Body of pancreas (tissue), 4 donors: ENCODE measurements at regions not wholly inside any gene's neighbourhood (a gene's known extent, or its start where the extent isn't known, plus 50 kb on each side); places are given as distances from the start of the nearest gene placed in this dataset.

ENCODE experiments used
- ATAC-seq: fragments of 150-250 bp; one replicate; pipeline ENCODE4 v1.9.1; 2016
- DNase-seq, 4 donors: peaks; one replicate each; pipeline ENCODE4 v3.0.0-alpha.2; 2019
- H3K27ac ChIP-seq, 4 donors: fragments of 200-600 bp; sonication (generic); 1 replicate in 3 of 4; 2 replicates in 1 of 4; pipeline versions ENCODE4 v1.5.1 to v1.6.1; 2016 to 2019; ENCODE audit warnings: mild to moderate bottlenecking in 1 of 4, mixed read lengths in 1 of 4, moderate library complexity in 1 of 4
- H3K27me3 ChIP-seq, 2 donors: fragments of 200-600 bp; sonication (generic); one replicate each; pipeline ENCODE4 v1.6.0; 2016; ENCODE audit warnings: mild to moderate bottlenecking in 1 of 2
- H3K36me3 ChIP-seq, 2 donors: fragments of 200-600 bp; sonication (generic); replicated peaks in 1 of 2; 2 replicates each; pipeline ENCODE4 v1.5.1; 2016; ENCODE audit warnings: low read depth in 2 of 2; ENCODE audit not compliant: insufficient read depth in 1 of 2
- H3K4me1 ChIP-seq: fragments of 200-600 bp; sonication (generic); one replicate; pipeline ENCODE4 v1.6.0; 2016
- H3K4me3 ChIP-seq, 2 donors: fragments of 200-600 bp; sonication (generic); 1 replicate in 1 of 2; 2 replicates in 1 of 2; pipeline ENCODE4 v1.5.1; 2016 to 2019
- H3K9me3 ChIP-seq, 3 donors: fragments of 200-600 bp; sonication (generic); 1 replicate in 2 of 3; 2 replicates in 1 of 3; pipeline ENCODE4 v1.5.1; 2016
- CTCF ChIP-seq, 7 experiments: fragments of 450-650 bp in 4 of 7; fragments of 200-600 bp in 3 of 7; sonication (generic) in 3 of 7; IDR thresholded peaks; one replicate each; pipeline ENCODE4 v1.5.1; 2016 to 2019; ENCODE audit warnings: antibody characterized with exemption in 7 of 7
- POLR2A ChIP-seq, 3 donors: fragments of 450-650 bp; IDR thresholded peaks; one replicate each; pipeline ENCODE4 v1.6.1; 2016; ENCODE audit warnings: antibody characterized with exemption in 3 of 3, mild to moderate bottlenecking in 2 of 3
- WGBS, 2 donors: methylation state at CpG; one replicate each; pipeline ENCODE4 v1.1.5; 2017; 5-methylcytosine and 5-hydroxymethylcytosine counted together
- intact Hi-C: fragments of 100-400 bp; cut with DNase I; formaldehyde crosslinking; loops from one replicate; pipeline ENCODE4 v1.15.1; 2023

GRCh38 chr16:8063159-8063558 is 527.2 kb downstream of the TMEM114 start:
- no peak overlapping the region for H3K27ac ChIP-seq
- DNase-seq (no peak), ATAC-seq (no peak)
- no peak overlapping the region for H3K4me3 ChIP-seq
- no peak for TF ChIP-seq POLR2A (IDR thresholded peaks at IDR 0.05)
- no peak for TF ChIP-seq CTCF (IDR thresholded peaks at IDR 0.05)
- H3K27me3 ChIP-seq = no peaks in the 10 kb centered on the region
- WGBS, 2 donors = 76 to 81% methylated on average over 4 of the region's 4 CpGs
- no peaks in the 10 kb centered on the region for H3K36me3 ChIP-seq
- peaks cover 0 to 1% (median 0%) of the 10 kb centered on the region in 3 donors for H3K9me3 ChIP-seq
- intact Hi-C loops = no loop called here
- H3K4me1 ChIP-seq = no peaks in the 10 kb centered on the region

GRCh38 chr16:8062677-8063076 is 527.6 kb downstream of the TMEM114 start:
- no peaks in the 10 kb centered on the region for H3K9me3 ChIP-seq
- no peaks in the 10 kb centered on the region for H3K27me3 ChIP-seq
- no peak for ATAC-seq
- WGBS, 2 donors = 62 to 69% methylated on average over 9 of the region's 9 CpGs
- no peaks in the 10 kb centered on the region for H3K36me3 ChIP-seq
- TF ChIP-seq CTCF (IDR thresholded peaks at IDR 0.05) (no peak), POLR2A (IDR thresholded peaks at IDR 0.05) (no peak)
- intact Hi-C loops = no loop called here
- no peaks in the 10 kb centered on the region for H3K4me1 ChIP-seq
- no peak overlapping the region for H3K4me3 ChIP-seq
- no peak overlapping the region for H3K27ac ChIP-seq
- DNase-seq = no peak

DNA sequence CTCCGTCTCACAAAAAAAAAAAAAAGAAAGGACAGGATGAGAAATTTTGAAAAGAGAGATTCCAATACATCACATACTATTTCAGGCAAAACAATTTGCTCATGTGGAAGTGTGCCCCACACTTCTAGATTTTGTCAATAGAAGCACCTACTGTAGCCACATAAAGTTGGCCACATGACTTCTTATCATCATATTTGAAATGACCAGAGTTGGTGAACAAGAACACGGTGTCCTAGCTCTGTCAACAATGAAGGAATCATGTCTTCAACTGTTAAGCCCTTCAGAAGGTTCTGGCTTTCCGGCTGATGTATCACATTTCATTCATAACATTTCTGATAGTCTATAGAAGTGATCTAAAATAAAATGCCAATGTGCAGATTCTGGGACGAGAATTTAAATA is 534.5 kb downstream of the TMEM114 start:
- Histone ChIP-seq H3K4me1 (no peaks in the 10 kb centered on the region), H3K9me3 (no peaks in the 10 kb centered on the region), H3K4me3 (no peak overlapping the region), H3K27ac (no peak overlapping the region), H3K36me3 (no peaks in the 10 kb centered on the region), H3K27me3 (no peaks in the 10 kb centered on the region)
- intact Hi-C loops = no loop called here
- TF ChIP-seq POLR2A (IDR thresholded peaks at IDR 0.05) (no peak), CTCF (IDR thresholded peaks at IDR 0.05) (no peak)
- no peak for DNase-seq
- 55 to 63% methylated on average over 4 of the region's 4 CpGs for WGBS, 2 donors
- no peak for ATAC-seq

GRCh38 chr16:8053437-8053836 is 536.9 kb downstream of the TMEM114 start:
- H3K9me3 ChIP-seq = no peaks in the 10 kb centered on the region
- TF ChIP-seq CTCF (IDR thresholded peaks at IDR 0.05) = no peak
- TF ChIP-seq POLR2A (IDR thresholded peaks at IDR 0.05) = no peak
- no peak overlapping the region for H3K27ac ChIP-seq
- no peaks in the 10 kb centered on the region for H3K36me3 ChIP-seq
- DNase-seq (no peak), ATAC-seq (no peak)
- 51 to 58% methylated on average over 4 of the region's 4 CpGs for WGBS, 2 donors
- H3K27me3 ChIP-seq = no peaks in the 10 kb centered on the region
- no peaks in the 10 kb centered on the region for H3K4me1 ChIP-seq
- H3K4me3 ChIP-seq = no peak overlapping the region
- intact Hi-C loops = no loop called here

GRCh38 chr16:8048433-8048832 is 541.9 kb downstream of the TMEM114 start:
- Histone ChIP-seq H3K27me3 (no peaks in the 10 kb centered on the region), H3K4me3 (no peak overlapping the region), H3K9me3 (no peaks in the 10 kb centered on the region), H3K36me3 (no peaks in the 10 kb centered on the region), H3K4me1 (no peaks in the 10 kb centered on the region), H3K27ac (no peak overlapping the region)
- no peak for ATAC-seq
- no peak for DNase-seq
- WGBS, 2 donors = 50 to 59% methylated on average over 4 of the region's 4 CpGs
- no peak for TF ChIP-seq POLR2A (IDR thresholded peaks at IDR 0.05)
- no peak for TF ChIP-seq CTCF (IDR thresholded peaks at IDR 0.05)
- intact Hi-C loops = no loop called here
